Neural cell (in vitro differentiated cells): ENCODE measurements at regions not wholly inside any gene's neighbourhood (a gene's known extent, or its start where the extent isn't known, plus 50 kb on each side); places are given as distances from the start of the nearest gene placed in this dataset.

Experiments
- CTCF ChIP-seq: fragments of 450-650 bp; IDR thresholded peaks from 2 replicates; pipeline ENCODE4 v1.5.1; 2014; ENCODE audit warnings: antibody characterized with exemption, mild to moderate bottlenecking, moderate library complexity; ENCODE audit not compliant: poor library complexity, severe bottlenecking
- EP300 ChIP-seq: fragments of 450-650 bp; conservative IDR thresholded peaks from 2 replicates; pipeline ENCODE4 v1.6.1; 2014; ENCODE audit warnings: antibody characterized with exemption, mild to moderate bottlenecking, moderate library complexity; ENCODE audit not compliant: poor library complexity, severe bottlenecking
- POLR2AphosphoS5 ChIP-seq: IDR thresholded peaks from 2 replicates; pipeline ENCODE4 v1.6.1; 2012

GRCh38 chr7:106448992-106449859 is 164.4 kb upstream of the NAMPT start:
- TF ChIP-seq EP300: no peak
- TF ChIP-seq CTCF: no peak
- no peak for TF ChIP-seq POLR2AphosphoS5
